A549 (cell line): ENCODE measurements at regions not wholly inside any gene's neighbourhood (a gene's known extent, or its start where the extent isn't known, plus 50 kb on each side); places are given as distances from the start of the nearest gene placed in this dataset.

Experiments used
- ATAC-seq, 2 experiments: fragments of 200-7000 bp in 1 of 2; fragments of >200 bp in 1 of 2; cut with Nextera tagmentation in 1 of 2; cut with Tn5 transposase in 1 of 2; 3 replicates each; pipeline versions ENCODE4 v1.8.0 to v1.9.1; 2018 to 2020; ENCODE audit warnings: mild to moderate bottlenecking in 1 of 2, moderate library complexity in 1 of 2
- CTCF ChIA-PET: fragments of 300-600 bp; sonication (Branson Sonifier 250); formaldehyde crosslinking; extraction: SDS; loops from one replicate; lab custom pipeline; 2021; ENCODE audit warnings: antibody characterized with exemption, inconsistent platforms; lab: Yijun Ruan, JAX
- POLR2A ChIA-PET: fragments of 350-600 bp; formaldehyde crosslinking; extraction: SDS; loops from one replicate; lab custom pipeline; 2021; ENCODE audit warnings: antibody characterized with exemption, inconsistent platforms; lab: Yijun Ruan, JAX
- DNase-seq, 2 experiments: peaks; one replicate each; pipeline versions ENCODE4 v3.0.0 to v3.0.0-alpha.2; 2011 to 2016; ENCODE audit warnings: low read depth in 1 of 2, low spot score in 1 of 2
- FAIRE-seq: peaks from 2 replicates; lab custom pipeline; 2011; peaks lifted over from hg19 to GRCh38; lab: Jason Lieb, UNC
- H3K27ac ChIP-seq, 2 experiments: fragments of >200 bp; sonication (Bioruptor Twin); formaldehyde crosslinking; 3 replicates each; pipeline ENCODE4 v1.5.1; 2016 to 2017
- H3K4me1 ChIP-seq: fragments of >200 bp; sonication (Bioruptor Twin); formaldehyde crosslinking; 3 replicates; pipeline ENCODE4 v1.6.1; 2016
- H3K4me2 ChIP-seq: fragments of >200 bp; sonication (Bioruptor Twin); formaldehyde crosslinking; 3 replicates; pipeline ENCODE4 v1.6.1; 2016
- H3K4me3 ChIP-seq: fragments of >200 bp; sonication (Bioruptor Twin); formaldehyde crosslinking; 3 replicates; pipeline ENCODE4 v1.5.1; 2016
- H3K9me3 ChIP-seq: fragments of >200 bp; sonication (Bioruptor Twin); formaldehyde crosslinking; 3 replicates; pipeline ENCODE4 v1.6.1; 2016
- BHLHE40 ChIP-seq: IDR thresholded peaks from 2 replicates; pipeline ENCODE4 v1.6.1; 2012; ENCODE audit warnings: low read depth, low read length, inconsistent platforms
- CBX2 ChIP-seq: fragments of 200-600 bp; sonication (generic); IDR thresholded peaks from 2 replicates; pipeline ENCODE4 v1.6.1; 2016; ENCODE audit warnings: low read depth, mild to moderate bottlenecking, borderline replicate concordance
- CBX8 ChIP-seq: fragments of 200-600 bp; sonication (generic); IDR thresholded peaks from 2 replicates; pipeline ENCODE4 v1.6.1; 2016
- CEBPB ChIP-seq, 2 experiments: fragments of >200 bp in 1 of 2; sonication (Bioruptor Twin) in 1 of 2; formaldehyde crosslinking in 1 of 2; IDR thresholded peaks; 2 replicates each; pipeline ENCODE4 v1.6.1; 2012 to 2016
- EHMT2 ChIP-seq: fragments of 200-600 bp; sonication (generic); IDR thresholded peaks from 2 replicates; pipeline ENCODE4 v1.6.1; 2016; ENCODE audit warnings: antibody characterized with exemption, low read depth, mild to moderate bottlenecking, moderate library complexity
- ESRRA ChIP-seq: fragments of 150-350 bp; IDR thresholded peaks from 2 replicates; pipeline ENCODE4 v1.6.1; 2014; ENCODE audit warnings: mild to moderate bottlenecking, low read length, borderline replicate concordance
- FOSB ChIP-seq: fragments of 250-450 bp; sonication (Bioruptor Pico); IDR thresholded peaks from 2 replicates; pipeline ENCODE4 v1.5.0; 2020; ENCODE audit warnings: mild to moderate bottlenecking, moderate library complexity
- FOSL2 ChIP-seq, 2 experiments: fragments of 450-650 bp in 1 of 2; fragments of >200 bp in 1 of 2; sonication (Bioruptor Twin) in 1 of 2; formaldehyde crosslinking; IDR thresholded peaks; 2 replicates each; pipeline versions ENCODE4 v1.5.0 to v1.6.1; 2016 to 2020; ENCODE audit warnings: mild to moderate bottlenecking in 1 of 2, moderate library complexity in 1 of 2
- GATA3 ChIP-seq: IDR thresholded peaks from 2 replicates; pipeline ENCODE4 v1.6.1; 2012; ENCODE audit warnings: borderline replicate concordance
- HDAC2 ChIP-seq: fragments of 200-600 bp; sonication (generic); IDR thresholded peaks from 2 replicates; pipeline ENCODE4 v1.6.1; 2016
- HMGXB4 ChIP-seq: fragments of 250-450 bp; sonication (Bioruptor Pico); IDR thresholded peaks from 2 replicates; pipeline ENCODE4 v1.5.0; 2021; ENCODE audit warnings: mild to moderate bottlenecking, moderate library complexity, borderline replicate concordance
- HOXB5 ChIP-seq: fragments of 250-450 bp; sonication (Bioruptor Pico); IDR thresholded peaks from 2 replicates; pipeline ENCODE4 v1.5.0; 2020; ENCODE audit warnings: mild to moderate bottlenecking, moderate library complexity
- MAFK ChIP-seq: fragments of 450-650 bp; IDR thresholded peaks from 2 replicates; pipeline ENCODE4 v1.6.1; 2014; ENCODE audit not compliant: partially characterized antibody
- MAZ ChIP-seq: fragments of 150-350 bp; IDR thresholded peaks from 2 replicates; pipeline ENCODE4 v1.6.1; 2014; ENCODE audit warnings: antibody characterized with exemption, low read depth, low read length, borderline replicate concordance
- PHF8 ChIP-seq: fragments of 200-600 bp; sonication (generic); IDR thresholded peaks from 2 replicates; pipeline ENCODE4 v1.6.1; 2016; ENCODE audit warnings: low read depth, mild to moderate bottlenecking, antibody characterized with exemption, moderate library complexity, borderline replicate concordance
- POLR2A ChIP-seq: IDR thresholded peaks from 2 replicates; pipeline ENCODE4 v1.6.1; 2012; ENCODE audit warnings: mild to moderate bottlenecking, low read length
- RAD21 ChIP-seq, 2 experiments: fragments of >200 bp in 1 of 2; sonication (Bioruptor Twin) in 1 of 2; formaldehyde crosslinking in 1 of 2; IDR thresholded peaks in 1 of 2; conservative IDR thresholded peaks in 1 of 2; 2 replicates in 1 of 2; 3 replicates in 1 of 2; pipeline ENCODE4 v1.6.1; 2012 to 2018; ENCODE audit warnings: inconsistent platforms in 1 of 2
- RCOR1 ChIP-seq: fragments of 150-350 bp; IDR thresholded peaks from 2 replicates; pipeline ENCODE4 v1.6.1; 2014; ENCODE audit warnings: antibody characterized with exemption, low read length, low read depth
- TFCP2L1 ChIP-seq: fragments of 250-450 bp; sonication (Bioruptor Pico); IDR thresholded peaks from 2 replicates; pipeline ENCODE4 v1.5.0; 2021; ENCODE audit warnings: mild to moderate bottlenecking
- WGBS: methylation state at CpG from one replicate; pipeline ENCODE4 v1.1.6; 2017; ENCODE audit errors: missing lambda C conversion rate; 5-methylcytosine and 5-hydroxymethylcytosine counted together
- TF ChIP-seq, protein P1 (sequence below): fragments of >200 bp; sonication (Bioruptor Twin); formaldehyde crosslinking; IDR thresholded peaks from 3 replicates; pipeline ENCODE4 v1.5.1; 2016
- TF ChIP-seq, protein P2 (sequence below): fragments of >200 bp; sonication (Bioruptor Twin); formaldehyde crosslinking; IDR thresholded peaks from 2 replicates; pipeline ENCODE4 v1.6.1; 2016
- TF ChIP-seq, protein P3 (sequence below): IDR thresholded peaks from 2 replicates; pipeline ENCODE4 v1.6.1; 2012

DNA sequence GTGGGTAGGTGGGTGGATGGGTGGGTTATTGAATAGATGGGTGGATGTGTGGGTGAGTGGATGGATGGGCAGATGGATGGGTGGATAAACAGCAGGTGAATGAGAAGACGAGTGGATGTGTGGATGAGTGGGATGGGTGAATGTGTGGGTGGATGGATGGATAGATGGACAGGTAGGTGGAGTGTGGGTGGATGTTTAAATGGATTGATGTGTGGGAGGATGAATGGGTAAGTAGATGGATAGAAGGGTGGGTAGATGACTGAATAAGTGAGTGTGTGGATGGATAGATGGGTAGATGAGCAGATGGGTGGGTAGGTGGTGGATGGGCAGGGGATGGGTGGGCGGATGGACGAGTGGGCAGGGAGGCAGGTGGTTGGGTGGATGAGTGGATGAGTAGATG is 397.6 kb upstream of the IRX4 start:
- no peaks in the 10 kb centered on the region for H3K4me1 ChIP-seq
- no peak for TF ChIP-seq FOSL2 (IDR thresholded peaks at IDR 0.05)
- no peak for TF ChIP-seq FOSL2 (CRISPR knock-in tag; IDR thresholded peaks at IDR 0.05)
- TF ChIP-seq, protein P1, sequence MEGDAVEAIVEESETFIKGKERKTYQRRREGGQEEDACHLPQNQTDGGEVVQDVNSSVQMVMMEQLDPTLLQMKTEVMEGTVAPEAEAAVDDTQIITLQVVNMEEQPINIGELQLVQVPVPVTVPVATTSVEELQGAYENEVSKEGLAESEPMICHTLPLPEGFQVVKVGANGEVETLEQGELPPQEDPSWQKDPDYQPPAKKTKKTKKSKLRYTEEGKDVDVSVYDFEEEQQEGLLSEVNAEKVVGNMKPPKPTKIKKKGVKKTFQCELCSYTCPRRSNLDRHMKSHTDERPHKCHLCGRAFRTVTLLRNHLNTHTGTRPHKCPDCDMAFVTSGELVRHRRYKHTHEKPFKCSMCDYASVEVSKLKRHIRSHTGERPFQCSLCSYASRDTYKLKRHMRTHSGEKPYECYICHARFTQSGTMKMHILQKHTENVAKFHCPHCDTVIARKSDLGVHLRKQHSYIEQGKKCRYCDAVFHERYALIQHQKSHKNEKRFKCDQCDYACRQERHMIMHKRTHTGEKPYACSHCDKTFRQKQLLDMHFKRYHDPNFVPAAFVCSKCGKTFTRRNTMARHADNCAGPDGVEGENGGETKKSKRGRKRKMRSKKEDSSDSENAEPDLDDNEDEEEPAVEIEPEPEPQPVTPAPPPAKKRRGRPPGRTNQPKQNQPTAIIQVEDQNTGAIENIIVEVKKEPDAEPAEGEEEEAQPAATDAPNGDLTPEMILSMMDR: no peak
- no peak for TF ChIP-seq BHLHE40
- no peak for TF ChIP-seq RCOR1
- TF ChIP-seq TFCP2L1 (CRISPR knock-in tag): no peak
- TF ChIP-seq EHMT2: no peak
- H3K4me2 ChIP-seq: no peak overlapping the region
- no peak overlapping the region for H3K4me3 ChIP-seq
- no peaks in the 10 kb centered on the region for H3K9me3 ChIP-seq
- no peak for DNase-seq
- no peak overlapping the region for H3K27ac ChIP-seq
- 1% methylated on average over 3 of the region's 3 CpGs for WGBS
- FAIRE-seq: no peak
- ChIA-PET POLR2A (no interaction called here), CTCF (no interaction called here)
- ATAC-seq: no peak

DNA sequence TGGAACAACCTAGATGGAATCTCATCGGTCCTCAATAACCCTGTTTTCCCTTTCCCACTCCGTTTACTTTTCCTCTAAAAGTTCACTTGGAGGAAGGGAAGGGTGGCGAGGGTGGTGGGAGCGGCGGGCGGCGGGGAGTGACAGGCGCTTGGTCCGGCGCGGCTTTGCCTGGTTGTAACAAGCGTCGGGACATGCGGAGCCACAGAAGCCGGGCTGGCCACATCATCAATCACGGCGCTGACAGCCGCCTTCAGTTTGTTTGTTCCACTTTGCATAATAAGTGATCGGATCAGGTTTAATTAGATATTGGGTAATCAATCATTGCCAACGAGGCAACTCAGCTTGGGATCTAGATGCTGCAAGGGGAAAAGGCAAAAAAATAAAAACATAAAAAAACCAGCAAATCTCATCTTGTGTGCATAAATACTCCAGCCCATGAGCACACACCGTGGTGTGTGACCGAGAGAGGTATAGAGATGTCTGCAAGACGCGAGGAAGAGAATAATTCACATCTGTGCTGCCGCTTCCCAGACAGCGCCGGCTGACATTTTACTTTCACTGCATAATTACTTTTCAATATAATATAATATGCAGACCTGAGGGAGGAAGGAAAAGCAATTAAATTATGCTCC is 396.2 kb upstream of the IRX4 start:
- Histone ChIP-seq H3K4me1 (no peaks in the 10 kb centered on the region), H3K27ac (no peak overlapping the region), H3K4me3 (no peak overlapping the region), H3K9me3 (no peaks in the 10 kb centered on the region), H3K4me2 (no peak overlapping the region)
- DNase-seq (no peak), ATAC-seq (no peak), FAIRE-seq (no peak)
- ChIA-PET CTCF (no interaction called here), POLR2A (no interaction called here)
- TF ChIP-seq CEBPB (IDR thresholded peaks at IDR 0.05) (no peak), HOXB5 (CRISPR knock-in tag) (no peak), FOSB (no peak), POLR2A (no peak), PHF8 (no peak), HMGXB4 (CRISPR knock-in tag) (no peak), ESRRA (no peak), CBX8 (no peak), RAD21 (conservative IDR thresholded peaks at IDR 0.05 in 1 of 2, IDR thresholded peaks at IDR 0.05 in 1 of 2) (no peak), HDAC2 (no peak)
- TF ChIP-seq, protein P2, sequence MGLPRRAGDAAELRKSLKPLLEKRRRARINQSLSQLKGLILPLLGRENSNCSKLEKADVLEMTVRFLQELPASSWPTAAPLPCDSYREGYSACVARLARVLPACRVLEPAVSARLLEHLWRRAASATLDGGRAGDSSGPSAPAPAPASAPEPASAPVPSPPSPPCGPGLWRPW: no peak
- TF ChIP-seq, protein P3, sequence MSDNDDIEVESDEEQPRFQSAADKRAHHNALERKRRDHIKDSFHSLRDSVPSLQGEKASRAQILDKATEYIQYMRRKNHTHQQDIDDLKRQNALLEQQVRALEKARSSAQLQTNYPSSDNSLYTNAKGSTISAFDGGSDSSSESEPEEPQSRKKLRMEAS: no peak
- WGBS: 38% methylated on average over 23 of the region's 27 CpGs

DNA sequence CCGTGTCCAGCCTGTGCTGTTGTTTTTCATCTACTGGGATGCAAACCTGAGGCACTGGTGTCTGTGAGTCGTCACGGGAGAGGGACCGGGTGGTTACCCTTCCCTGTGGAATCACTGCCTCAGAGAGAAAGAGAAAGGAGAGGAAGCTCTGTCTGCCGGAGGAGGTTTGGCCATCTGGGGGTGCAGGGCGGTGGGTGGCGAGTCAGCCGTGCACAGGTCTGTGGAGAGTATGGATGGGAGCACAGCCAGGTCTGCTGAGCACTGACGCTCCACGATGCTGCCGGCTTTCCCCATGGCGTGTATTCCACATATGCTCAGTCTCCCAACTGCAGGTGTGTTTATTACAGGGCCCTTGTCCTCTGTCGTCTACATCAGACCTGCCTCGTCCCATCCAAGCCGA is 395.2 kb upstream of the IRX4 start:
- H3K9me3 ChIP-seq: no peaks in the 10 kb centered on the region
- ChIA-PET CTCF (no interaction called here), POLR2A (no interaction called here)
- 43% methylated on average over 14 of the region's 15 CpGs for WGBS
- H3K4me3 ChIP-seq: no peak overlapping the region
- H3K4me2 ChIP-seq: no peak overlapping the region
- ATAC-seq (no peak), FAIRE-seq (no peak), DNase-seq (no peak)
- no peak for TF ChIP-seq MAZ
- TF ChIP-seq MAFK: no peak
- TF ChIP-seq FOSB: no peak
- TF ChIP-seq TFCP2L1 (CRISPR knock-in tag): no peak
- TF ChIP-seq GATA3: no peak
- no peak for TF ChIP-seq CBX2
- no peak for TF ChIP-seq POLR2A
- TF ChIP-seq RAD21 (conservative IDR thresholded peaks at IDR 0.05 in 1 of 2, IDR thresholded peaks at IDR 0.05 in 1 of 2): no peak
- H3K4me1 ChIP-seq: no peaks in the 10 kb centered on the region
- no peak overlapping the region for H3K27ac ChIP-seq
